Activated naive CD8-positive, alpha-beta T cell treated with anti-CD3 and anti-CD28 coated beads for 36 hours (primary cell): ENCODE measurements at regions not wholly inside any gene's neighbourhood (a gene's known extent, or its start where the extent isn't known, plus 50 kb on each side); places are given as distances from the start of the nearest gene placed in this dataset.
"Not testable (repeated sequence)": the region's sequence is repeated elsewhere in the genome, so short reads cannot be mapped to it uniquely, and the experiment has no call there.

Source experiments
- DNase-seq: peaks from one replicate; pipeline ENCODE4 v3.0.0; 2021
- H3K27ac Mint-ChIP-seq: one replicate; pipeline ENCODE4 v1.8.0; 2022; ENCODE audit warnings: mild to moderate bottlenecking, moderate library complexity, mixed read lengths
- H3K27me3 Mint-ChIP-seq: one replicate; pipeline ENCODE4 v1.8.0; 2022; ENCODE audit warnings: mild to moderate bottlenecking, mixed read lengths
- H3K36me3 Mint-ChIP-seq: one replicate; pipeline ENCODE4 v1.8.0; 2021; ENCODE audit warnings: mild to moderate bottlenecking, mixed read lengths
- H3K4me1 Mint-ChIP-seq: one replicate; pipeline ENCODE4 v1.8.0; 2021; ENCODE audit warnings: mixed read lengths
- H3K4me3 Mint-ChIP-seq: one replicate; pipeline ENCODE4 v1.8.0; 2022; ENCODE audit warnings: mild to moderate bottlenecking, moderate library complexity, mixed read lengths
- H3K9me3 Mint-ChIP-seq: one replicate; pipeline ENCODE4 v1.8.0; 2022; ENCODE audit warnings: mixed read lengths

- Mint-ChIP-seq H3K36me3 (no peaks in the 10 kb centered on the region), H3K27me3 (no peaks in the 10 kb centered on the region), H3K27ac (no peak overlapping the region), H3K9me3 (peaks cover 3% of the 10 kb centered on the region), H3K4me3 (no peak overlapping the region), H3K4me1 (no peaks in the 10 kb centered on the region)
- no peak for DNase-seq
Observed at GRCh38 chr7:101725921-101726320, 91.5 kb upstream of the CUX1 start.

- Mint-ChIP-seq H3K36me3 (no peaks in the 10 kb centered on the region), H3K4me1 (no peaks in the 10 kb centered on the region), H3K9me3 (peaks cover 3% of the 10 kb centered on the region), H3K27ac (no peak overlapping the region), H3K4me3 (no peak overlapping the region), H3K27me3 (no peaks in the 10 kb centered on the region)
- DNase-seq, result no peak
Observed at GRCh38 chr7:101727184-101727583, 90.2 kb upstream of the CUX1 start.

GRCh38 chr7:101728128-101728527 is 89.3 kb upstream of the CUX1 start:
- no peak overlapping the region for H3K27ac Mint-ChIP-seq
- DNase-seq, result no peak
- no peak overlapping the region for H3K4me3 Mint-ChIP-seq
- H3K36me3 Mint-ChIP-seq, result no peaks in the 10 kb centered on the region
- H3K4me1 Mint-ChIP-seq, result no peaks in the 10 kb centered on the region
- H3K9me3 Mint-ChIP-seq, result peaks cover 3% of the 10 kb centered on the region
- no peaks in the 10 kb centered on the region for H3K27me3 Mint-ChIP-seq

GRCh38 chr7:101728873-101729240 is 88.6 kb upstream of the CUX1 start:
- not testable (repeated sequence) for H3K36me3 Mint-ChIP-seq, H3K27me3 Mint-ChIP-seq, H3K9me3 Mint-ChIP-seq, H3K4me1 Mint-ChIP-seq, DNase-seq, H3K27ac Mint-ChIP-seq, H3K4me3 Mint-ChIP-seq

GRCh38 chr7:101729241-101729883 is 88.1 kb upstream of the CUX1 start:
- no peak overlapping the region for H3K4me3 Mint-ChIP-seq
- no peaks in the 10 kb centered on the region for H3K36me3 Mint-ChIP-seq
- DNase-seq, result no peak
- H3K9me3 Mint-ChIP-seq, result no peaks in the 10 kb centered on the region
- no peaks in the 10 kb centered on the region for H3K4me1 Mint-ChIP-seq
- H3K27me3 Mint-ChIP-seq, result no peaks in the 10 kb centered on the region
- no peak overlapping the region for H3K27ac Mint-ChIP-seq

- DNase-seq, result no peak
- Mint-ChIP-seq H3K4me3 (no peak overlapping the region), H3K27me3 (no peaks in the 10 kb centered on the region), H3K4me1 (no peaks in the 10 kb centered on the region), H3K36me3 (no peaks in the 10 kb centered on the region), H3K27ac (no peak overlapping the region), H3K9me3 (no peaks in the 10 kb centered on the region)
Observed at GRCh38 chr7:101731502-101732084, 85.8 kb upstream of the CUX1 start.

- Mint-ChIP-seq H3K27me3 (no peaks in the 10 kb centered on the region), H3K36me3 (no peaks in the 10 kb centered on the region), H3K4me1 (no peaks in the 10 kb centered on the region), H3K4me3 (no peak overlapping the region), H3K9me3 (no peaks in the 10 kb centered on the region), H3K27ac (no peak overlapping the region)
- DNase-seq, result no peak
Observed at GRCh38 chr7:101733713-101734475, 83.5 kb upstream of the CUX1 start.

- no peaks in the 10 kb centered on the region for H3K27me3 Mint-ChIP-seq
- no peaks in the 10 kb centered on the region for H3K36me3 Mint-ChIP-seq
- no peak for DNase-seq
- no peak overlapping the region for H3K4me3 Mint-ChIP-seq
- H3K4me1 Mint-ChIP-seq, result peaks cover 9% of the 10 kb centered on the region
- no peaks in the 10 kb centered on the region for H3K9me3 Mint-ChIP-seq
- H3K27ac Mint-ChIP-seq, result no peak overlapping the region
Observed at GRCh38 chr7:101736084-101736483, 81.3 kb upstream of the CUX1 start.

GRCh38 chr7:101739775-101740398 is 77.5 kb upstream of the CUX1 start:
- no peak overlapping the region for H3K4me3 Mint-ChIP-seq
- H3K4me1 Mint-ChIP-seq, result peaks cover 22% of the 10 kb centered on the region
- H3K27ac Mint-ChIP-seq, result no peak overlapping the region
- no peaks in the 10 kb centered on the region for H3K36me3 Mint-ChIP-seq
- no peak for DNase-seq
- H3K27me3 Mint-ChIP-seq, result no peaks in the 10 kb centered on the region
- no peaks in the 10 kb centered on the region for H3K9me3 Mint-ChIP-seq

GRCh38 chr7:101740981-101741725 is 76.3 kb upstream of the CUX1 start:
- H3K27me3 Mint-ChIP-seq, result no peaks in the 10 kb centered on the region
- H3K27ac Mint-ChIP-seq, result peak overlapping the region; percentile 56
- no peaks in the 10 kb centered on the region for H3K9me3 Mint-ChIP-seq
- DNase-seq, result peak; percentile 9
- H3K4me1 Mint-ChIP-seq, result peaks cover 22% of the 10 kb centered on the region
- peak overlapping the region; percentile 37 for H3K4me3 Mint-ChIP-seq
- no peaks in the 10 kb centered on the region for H3K36me3 Mint-ChIP-seq

- H3K36me3 Mint-ChIP-seq, result no peaks in the 10 kb centered on the region
- peaks cover 31% of the 10 kb centered on the region for H3K4me1 Mint-ChIP-seq
- peak overlapping the region; percentile 79 for H3K4me3 Mint-ChIP-seq
- peak; percentile 64 for DNase-seq
- no peaks in the 10 kb centered on the region for H3K27me3 Mint-ChIP-seq
- no peak overlapping the region for H3K27ac Mint-ChIP-seq
- H3K9me3 Mint-ChIP-seq, result no peaks in the 10 kb centered on the region
Observed at GRCh38 chr7:101743241-101743994, 74.0 kb upstream of the CUX1 start.

GRCh38 chr7:101743995-101744360 is 73.4 kb upstream of the CUX1 start:
- Mint-ChIP-seq H3K4me3 (no peak overlapping the region), H3K9me3 (no peaks in the 10 kb centered on the region), H3K4me1 (peaks cover 31% of the 10 kb centered on the region), H3K27ac (no peak overlapping the region), H3K27me3 (no peaks in the 10 kb centered on the region), H3K36me3 (no peaks in the 10 kb centered on the region)
- no peak for DNase-seq

GRCh38 chr7:101744588-101744987 is 72.8 kb upstream of the CUX1 start:
- DNase-seq, result no peak
- Mint-ChIP-seq H3K9me3 (no peaks in the 10 kb centered on the region), H3K4me1 (peaks cover 30% of the 10 kb centered on the region), H3K4me3 (no peak overlapping the region), H3K27me3 (peaks cover 3% of the 10 kb centered on the region), H3K36me3 (no peaks in the 10 kb centered on the region), H3K27ac (no peak overlapping the region)

GRCh38 chr7:101746314-101746713 is 71.1 kb upstream of the CUX1 start:
- H3K27ac Mint-ChIP-seq, result no peak overlapping the region
- H3K4me1 Mint-ChIP-seq, result peaks cover 20% of the 10 kb centered on the region
- peaks cover 5% of the 10 kb centered on the region for H3K27me3 Mint-ChIP-seq
- H3K9me3 Mint-ChIP-seq, result no peaks in the 10 kb centered on the region
- no peaks in the 10 kb centered on the region for H3K36me3 Mint-ChIP-seq
- H3K4me3 Mint-ChIP-seq, result no peak overlapping the region
- DNase-seq, result no peak
